ENCODE measurements at regions not wholly inside any gene's neighbourhood (a gene's known extent, or its start where the extent isn't known, plus 50 kb on each side); places are given as distances from the start of the nearest gene placed in this dataset.

DNA sequence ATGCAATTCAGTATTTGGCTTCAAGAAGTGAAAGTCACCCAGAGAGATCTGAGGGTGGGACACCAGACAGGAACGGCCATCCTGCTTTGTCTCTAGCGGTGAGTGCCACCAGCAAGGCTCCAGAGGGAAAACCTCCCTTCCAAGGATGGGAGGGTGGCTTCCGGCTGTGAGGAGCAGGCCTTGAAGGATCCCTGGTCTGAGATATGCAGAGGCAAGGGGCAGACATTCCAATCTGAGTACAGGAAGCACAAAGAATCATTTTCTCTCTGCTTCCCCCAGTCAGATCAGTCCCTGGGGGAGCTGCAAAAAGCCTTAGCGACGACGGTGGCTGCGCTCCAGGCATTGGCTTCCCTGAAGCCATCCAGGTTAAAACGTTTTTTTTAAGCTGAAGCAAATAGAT is 167.4 kb downstream of the TEX36 start:
- DNase-seq (ENCODE audit: low read depth): no peak
- TF ChIP-seq, protein P1, sequence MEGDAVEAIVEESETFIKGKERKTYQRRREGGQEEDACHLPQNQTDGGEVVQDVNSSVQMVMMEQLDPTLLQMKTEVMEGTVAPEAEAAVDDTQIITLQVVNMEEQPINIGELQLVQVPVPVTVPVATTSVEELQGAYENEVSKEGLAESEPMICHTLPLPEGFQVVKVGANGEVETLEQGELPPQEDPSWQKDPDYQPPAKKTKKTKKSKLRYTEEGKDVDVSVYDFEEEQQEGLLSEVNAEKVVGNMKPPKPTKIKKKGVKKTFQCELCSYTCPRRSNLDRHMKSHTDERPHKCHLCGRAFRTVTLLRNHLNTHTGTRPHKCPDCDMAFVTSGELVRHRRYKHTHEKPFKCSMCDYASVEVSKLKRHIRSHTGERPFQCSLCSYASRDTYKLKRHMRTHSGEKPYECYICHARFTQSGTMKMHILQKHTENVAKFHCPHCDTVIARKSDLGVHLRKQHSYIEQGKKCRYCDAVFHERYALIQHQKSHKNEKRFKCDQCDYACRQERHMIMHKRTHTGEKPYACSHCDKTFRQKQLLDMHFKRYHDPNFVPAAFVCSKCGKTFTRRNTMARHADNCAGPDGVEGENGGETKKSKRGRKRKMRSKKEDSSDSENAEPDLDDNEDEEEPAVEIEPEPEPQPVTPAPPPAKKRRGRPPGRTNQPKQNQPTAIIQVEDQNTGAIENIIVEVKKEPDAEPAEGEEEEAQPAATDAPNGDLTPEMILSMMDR (IDR thresholded peaks at IDR 0.05; ENCODE audit: insufficient read depth, low read depth, low read length, missing control alignments): no peak
- no peak overlapping the region for H3K4me3 ChIP-seq (ENCODE audit: low read length)

DNA sequence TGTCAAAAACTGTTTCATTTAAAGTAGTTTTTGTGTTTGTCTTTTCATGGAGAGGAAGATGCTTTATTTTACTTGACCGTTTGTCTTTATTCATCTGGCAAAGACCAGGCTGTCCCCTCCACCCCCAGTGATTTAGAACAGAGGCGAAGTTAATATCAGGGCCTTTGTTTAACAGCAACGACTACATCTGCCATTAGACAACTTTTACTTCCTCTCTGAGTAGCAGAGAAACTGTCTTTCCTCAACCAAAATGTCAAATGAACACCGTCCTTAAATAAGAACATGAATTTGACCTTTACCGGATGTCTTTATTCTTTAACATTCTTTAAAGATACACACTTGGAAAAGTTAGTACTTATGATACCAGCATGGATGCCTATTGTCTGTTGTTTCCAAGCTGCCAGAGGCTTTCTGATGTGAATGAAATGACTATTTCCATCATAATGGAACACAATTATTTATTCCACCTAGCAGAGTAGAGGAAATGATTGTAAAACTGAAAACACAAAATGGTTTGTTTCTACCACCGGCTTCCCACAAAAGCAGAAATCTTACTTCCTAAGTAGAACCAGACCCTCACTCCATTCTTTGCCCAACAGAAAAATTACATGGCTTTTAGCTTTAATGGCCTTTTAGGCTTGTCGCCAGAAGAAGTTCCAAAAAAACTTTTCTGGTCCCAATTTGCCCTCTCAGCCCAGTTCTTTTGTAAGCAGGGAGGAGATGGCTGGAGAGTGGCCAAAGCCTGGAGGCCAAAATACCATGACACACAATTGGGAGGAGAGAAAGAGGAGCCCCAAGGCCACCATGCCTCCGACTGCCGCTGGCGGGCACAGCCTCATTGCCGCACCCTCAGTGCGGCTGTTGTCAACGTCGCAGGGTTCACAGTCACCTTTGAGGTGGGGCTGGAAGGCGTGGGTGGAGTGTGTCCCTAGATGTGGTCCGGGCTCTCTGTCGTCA is 168.5 kb downstream of the TEX36 start:
- no peak for DNase-seq (ENCODE audit: low read depth)
- TF ChIP-seq, protein P1 (IDR thresholded peaks at IDR 0.05; ENCODE audit: insufficient read depth, low read depth, low read length, missing control alignments): no peak
- no peak overlapping the region for H3K4me3 ChIP-seq (ENCODE audit: low read length)

DNA sequence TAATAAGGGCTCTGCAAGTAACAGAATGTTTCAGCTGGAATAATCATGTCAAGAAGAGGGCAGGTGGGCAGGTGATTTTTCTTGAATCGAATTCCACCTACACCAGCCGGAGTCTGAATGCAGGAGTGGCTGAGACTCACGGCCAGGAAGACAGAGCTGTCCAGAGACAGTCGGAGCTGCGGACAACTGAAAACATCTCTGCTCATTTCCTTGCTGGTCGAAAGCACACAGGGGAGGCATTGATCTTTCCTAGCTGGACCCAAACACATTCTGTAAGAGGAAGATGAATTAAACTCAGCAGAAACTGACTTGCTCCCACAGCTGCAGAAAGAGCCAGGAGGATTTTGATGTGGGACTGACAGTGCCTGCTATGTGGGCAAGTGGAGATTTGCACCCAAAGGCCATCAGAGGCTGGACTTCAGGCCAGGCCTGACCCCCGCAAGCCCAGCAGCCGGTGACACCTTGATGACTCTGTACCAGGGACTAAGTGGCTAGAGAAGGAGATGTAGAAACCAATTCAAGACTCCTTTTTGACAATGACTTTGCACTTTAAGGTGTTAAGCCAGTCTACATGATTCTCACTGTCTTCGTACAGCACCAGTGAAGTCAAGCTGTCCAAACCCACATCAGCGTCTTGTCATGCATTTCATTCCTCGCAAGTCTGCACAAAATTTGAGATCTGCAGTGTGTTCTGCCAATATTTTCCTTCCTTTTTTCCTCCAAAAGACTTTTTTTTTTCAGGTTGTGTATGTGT is 169.4 kb downstream of the TEX36 start:
- H3K4me3 ChIP-seq (ENCODE audit: low read length): no peak overlapping the region
- no peak for DNase-seq (ENCODE audit: low read depth)
- TF ChIP-seq, protein P1 (IDR thresholded peaks at IDR 0.05; ENCODE audit: insufficient read depth, low read depth, low read length, missing control alignments): no peak

DNA sequence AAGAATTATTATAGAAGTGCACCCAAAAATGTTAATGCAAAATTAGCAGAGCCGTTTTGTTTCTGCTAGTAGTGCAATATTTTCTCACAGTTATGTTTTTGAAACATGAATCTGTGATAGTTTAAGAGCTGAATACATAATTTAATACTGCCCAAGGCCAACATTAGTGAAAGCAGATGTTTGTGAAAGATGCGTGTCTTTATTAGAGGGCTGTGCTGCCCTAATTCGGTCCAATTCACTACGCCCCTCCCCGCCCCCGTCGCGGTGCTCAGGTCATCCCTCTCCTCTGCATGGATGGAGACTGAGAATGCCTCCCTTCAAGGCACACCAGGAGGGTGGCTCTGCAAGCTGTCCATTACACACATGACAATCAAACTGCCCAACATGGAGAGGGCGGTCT is 172.0 kb downstream of the TEX36 start:
- TF ChIP-seq, protein P1 (IDR thresholded peaks at IDR 0.05; ENCODE audit: insufficient read depth, low read depth, low read length, missing control alignments): no peak
- DNase-seq (ENCODE audit: low read depth): no peak
- H3K4me3 ChIP-seq (ENCODE audit: low read length): no peak overlapping the region

DNA sequence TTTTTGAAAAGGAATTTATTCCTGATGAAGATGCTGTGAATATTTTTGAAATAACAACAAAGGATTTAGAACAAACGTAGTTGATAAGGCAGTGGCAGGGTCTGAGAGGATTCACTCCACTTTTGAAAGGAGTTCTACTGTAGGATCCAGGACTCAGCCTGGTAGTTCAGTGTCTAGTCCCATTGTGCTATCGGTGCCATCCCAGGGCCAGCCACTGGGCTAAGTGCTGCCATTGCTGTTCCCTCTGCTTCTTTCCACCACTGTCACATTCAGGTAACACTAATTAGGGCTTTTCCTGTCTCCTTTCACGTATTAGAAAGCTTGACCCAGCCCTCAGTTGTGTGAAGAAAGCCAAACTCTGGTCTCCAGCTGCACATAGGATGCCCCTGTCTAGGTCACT is 177.3 kb downstream of the TEX36 start:
- no peak overlapping the region for H3K4me3 ChIP-seq (ENCODE audit: low read length)
- no peak for DNase-seq (ENCODE audit: low read depth)
- TF ChIP-seq, protein P1 (IDR thresholded peaks at IDR 0.05; ENCODE audit: insufficient read depth, low read depth, low read length, missing control alignments): no peak

DNA sequence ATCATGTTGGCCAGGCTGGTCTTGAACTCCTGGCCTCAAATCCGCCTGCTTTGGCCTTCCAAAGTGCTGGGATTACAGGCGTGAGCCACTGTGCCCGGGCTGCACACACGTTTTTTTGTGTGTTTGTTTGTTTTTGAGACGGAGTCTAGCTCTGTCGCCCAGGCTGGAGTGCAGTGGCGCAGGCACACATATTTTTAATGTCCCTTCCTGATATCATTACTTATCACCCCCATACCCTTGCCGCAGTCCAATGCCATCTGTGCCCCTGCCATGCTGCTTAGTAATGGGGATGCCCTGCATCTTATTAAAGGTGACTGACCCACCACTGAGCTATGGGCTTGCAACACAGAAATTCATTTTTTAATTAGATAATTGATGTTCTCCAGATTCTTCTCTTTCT is 180.7 kb downstream of the TEX36 start:
- DNase-seq (ENCODE audit: low read depth): no peak
- TF ChIP-seq, protein P1 (IDR thresholded peaks at IDR 0.05; ENCODE audit: insufficient read depth, low read depth, low read length, missing control alignments): no peak
- no peak overlapping the region for H3K4me3 ChIP-seq (ENCODE audit: low read length)

All from epithelial cell of esophagus (primary cell).